AG08396 (cell line): ENCODE measurements at regions not wholly inside any gene's neighbourhood (a gene's known extent, or its start where the extent isn't known, plus 50 kb on each side); places are given as distances from the start of the nearest gene placed in this dataset.

Experiments used
- DNase-seq: peaks from one replicate; pipeline ENCODE4 v3.0.0; 2012; ENCODE audit warnings: low spot score, mixed read lengths

DNA sequence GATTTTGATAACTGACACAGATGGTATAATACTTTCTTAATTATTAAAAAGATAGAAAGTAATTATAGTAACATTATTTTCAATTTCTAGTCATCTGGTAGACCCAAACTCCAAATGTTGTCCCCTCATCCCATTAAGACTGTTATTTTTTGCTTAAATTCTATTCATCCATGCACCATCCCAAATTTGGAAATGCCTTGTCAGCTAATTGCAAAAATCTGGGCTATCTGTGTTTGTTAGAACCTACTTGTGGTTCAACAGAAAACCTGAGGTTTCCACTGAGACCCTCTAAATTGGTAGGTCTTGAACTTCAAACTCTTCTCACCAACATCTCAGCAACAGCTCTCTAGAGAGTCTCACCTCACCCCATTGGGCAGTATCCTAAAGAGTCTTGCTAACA lies 172.2 kb upstream of the ADGRL3 start:
- no peak for DNase-seq

- DNase-seq, result no peak
Measured at GRCh38 chr4:61036071-61036684, 163.9 kb upstream of the ADGRL3 start.

DNA sequence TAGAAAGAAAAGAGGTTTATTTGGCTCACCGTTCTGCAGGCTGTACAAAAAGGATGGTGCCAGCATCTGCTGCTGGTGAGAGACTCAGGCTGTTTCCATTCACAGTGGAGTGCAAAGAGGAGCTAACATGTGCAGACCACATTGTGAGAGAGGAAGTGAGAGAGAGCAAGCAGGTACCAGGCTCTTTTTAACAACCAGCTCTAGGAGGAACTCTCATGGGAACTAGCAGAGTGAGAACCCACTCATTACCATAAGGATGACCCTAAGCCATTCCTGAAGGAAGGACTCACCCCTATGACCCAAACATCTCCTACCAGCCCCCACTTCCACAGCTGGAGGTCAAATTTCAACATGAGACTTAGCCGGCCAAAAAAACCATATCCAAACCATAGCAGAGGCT lies 158.6 kb upstream of the ADGRL3 start:
- DNase-seq, result no peak

- no peak for DNase-seq
Measured at GRCh38 chr4:61044837-61045236, 155.3 kb upstream of the ADGRL3 start.

- no peak for DNase-seq
Measured at GRCh38 chr4:61049018-61049417, 151.1 kb upstream of the ADGRL3 start.

DNA sequence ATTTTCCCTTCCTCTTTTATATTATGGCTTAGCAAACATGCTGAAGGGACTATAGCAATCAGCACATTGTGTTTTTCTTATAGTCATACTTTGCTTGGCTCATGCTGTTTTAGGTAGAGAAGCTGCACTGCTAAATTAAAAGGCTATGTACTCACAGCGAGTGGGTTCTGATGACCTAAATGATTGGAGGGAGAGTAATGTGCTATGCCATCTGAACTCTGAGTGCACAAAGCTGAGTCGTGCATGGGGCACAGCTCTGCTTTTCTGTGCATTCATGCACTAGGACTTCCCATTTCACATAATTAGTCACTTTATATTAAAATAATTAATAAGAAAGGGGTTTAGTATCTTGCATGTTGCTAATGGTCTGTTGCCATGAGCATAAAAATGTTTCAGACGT lies 132.7 kb upstream of the ADGRL3 start:
- no peak for DNase-seq

DNA sequence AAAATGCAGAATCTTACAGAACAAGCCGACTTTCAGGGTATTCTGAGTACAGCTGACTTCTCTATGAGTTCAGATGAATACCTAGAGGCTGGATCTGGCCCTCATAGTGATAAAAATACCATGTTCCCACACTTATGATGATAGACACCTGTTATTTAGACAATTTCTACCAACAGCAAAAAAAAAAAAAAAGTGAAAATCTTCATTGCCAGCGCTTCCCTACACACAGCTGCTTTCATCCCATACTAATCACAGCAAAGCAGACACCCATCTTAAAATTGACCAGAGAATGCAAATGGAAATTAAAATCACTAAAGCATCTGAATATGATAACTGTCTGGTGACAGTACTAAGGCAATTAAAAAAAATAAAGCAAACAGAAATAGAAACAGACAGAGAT lies 132.1 kb upstream of the ADGRL3 start:
- DNase-seq, result no peak

GRCh38 chr4:61068745-61069144 lies 131.4 kb upstream of the ADGRL3 start:
- no peak for DNase-seq

- DNase-seq, result no peak
Measured at GRCh38 chr4:61070269-61070668, 129.9 kb upstream of the ADGRL3 start.

DNA sequence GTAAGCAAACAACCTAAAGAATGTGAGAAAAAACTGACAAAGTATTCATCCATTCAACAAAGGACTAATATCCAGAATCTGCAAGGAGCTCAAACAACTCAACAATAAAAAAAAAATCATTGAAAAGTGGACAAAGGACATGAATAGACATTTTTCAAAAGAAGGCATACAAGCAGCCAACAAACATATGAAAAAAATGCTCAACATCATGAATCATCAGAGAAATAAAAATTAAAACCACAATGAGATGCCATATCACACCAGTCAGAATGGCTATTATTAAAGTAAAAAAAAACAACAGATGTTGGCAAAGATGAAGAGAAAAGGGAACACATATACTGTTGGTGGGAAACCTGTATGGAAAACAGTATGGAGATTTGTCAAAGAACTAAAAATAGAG lies 120.7 kb upstream of the ADGRL3 start:
- no peak for DNase-seq

DNA sequence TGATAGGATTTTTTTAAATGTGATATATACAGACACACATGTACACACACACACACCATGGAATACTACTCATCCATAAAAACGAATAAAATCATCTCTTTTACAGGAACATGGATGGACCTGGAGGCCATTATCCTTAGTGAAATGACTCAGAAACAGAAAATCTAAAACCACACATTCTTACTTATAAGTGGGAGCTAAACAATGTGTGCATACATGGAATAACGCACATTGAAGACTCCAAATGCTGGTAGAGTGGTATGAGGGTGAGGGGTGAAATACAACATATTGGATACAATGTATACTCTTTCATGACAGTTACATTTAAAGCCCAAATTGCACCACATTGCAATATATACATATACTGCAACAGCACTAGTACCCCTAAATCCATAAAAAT lies 120.2 kb upstream of the ADGRL3 start:
- no peak for DNase-seq

DNA sequence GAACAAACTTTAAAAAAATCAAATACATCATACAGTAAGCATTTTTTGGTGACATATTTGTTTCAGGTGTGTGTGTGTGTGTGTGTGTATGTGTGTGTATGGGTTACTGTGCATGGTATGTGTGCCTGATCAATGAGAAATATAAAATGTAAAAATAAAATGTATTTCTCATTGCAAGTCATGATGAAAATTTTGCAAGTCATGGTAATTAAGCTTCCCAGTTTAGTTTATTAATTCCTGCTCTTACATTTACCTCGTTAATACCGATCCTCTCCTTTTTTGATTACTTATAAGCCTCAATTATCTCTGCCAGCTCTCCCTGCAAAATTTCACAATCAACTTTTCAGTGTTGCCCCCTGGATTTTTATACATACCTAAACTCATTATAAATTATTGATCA lies 114.6 kb upstream of the ADGRL3 start:
- no peak for DNase-seq

GRCh38 chr4:61086357-61086756 lies 113.8 kb upstream of the ADGRL3 start:
- DNase-seq, result no peak

GRCh38 chr4:61086979-61087378 lies 113.1 kb upstream of the ADGRL3 start:
- DNase-seq, result no peak

DNA sequence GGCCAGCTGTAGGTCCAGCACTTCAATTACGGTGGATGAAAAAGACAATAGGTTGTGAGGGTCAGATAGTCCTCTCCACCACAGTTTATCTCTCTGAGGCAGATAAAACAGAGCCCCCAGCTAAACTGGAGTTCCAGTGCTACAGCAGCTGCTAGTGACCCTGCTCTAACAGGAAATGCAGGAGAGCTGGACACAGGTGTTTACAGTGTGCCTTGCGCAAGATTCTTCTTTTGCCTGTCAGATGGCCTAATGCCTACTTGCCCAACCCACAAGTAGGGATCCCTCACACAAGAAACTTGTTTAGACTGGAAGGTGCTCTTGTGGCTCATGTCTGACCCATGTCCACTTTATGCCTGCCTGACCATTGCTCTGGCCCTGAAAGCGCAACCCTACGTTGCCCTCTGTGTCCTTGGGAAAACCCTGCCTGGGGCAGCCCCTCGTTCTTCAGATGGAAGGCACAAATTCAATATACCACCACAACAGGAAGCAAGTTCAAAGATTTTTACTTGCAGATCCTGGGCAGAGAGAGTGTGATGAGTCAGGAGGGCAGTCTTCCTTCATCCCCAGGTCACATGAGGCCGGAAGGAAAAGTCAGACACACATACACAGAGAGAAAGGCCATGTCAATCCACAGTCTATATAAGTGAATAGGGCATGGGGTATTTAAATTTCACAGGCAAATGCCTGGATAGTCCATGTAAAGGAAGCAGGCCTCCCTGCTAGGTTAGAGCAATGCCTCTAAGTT lies 105.1 kb upstream of the ADGRL3 start:
- no peak for DNase-seq

GRCh38 chr4:61128682-61129081 lies 71.4 kb upstream of the ADGRL3 start:
- DNase-seq, result no peak

DNA sequence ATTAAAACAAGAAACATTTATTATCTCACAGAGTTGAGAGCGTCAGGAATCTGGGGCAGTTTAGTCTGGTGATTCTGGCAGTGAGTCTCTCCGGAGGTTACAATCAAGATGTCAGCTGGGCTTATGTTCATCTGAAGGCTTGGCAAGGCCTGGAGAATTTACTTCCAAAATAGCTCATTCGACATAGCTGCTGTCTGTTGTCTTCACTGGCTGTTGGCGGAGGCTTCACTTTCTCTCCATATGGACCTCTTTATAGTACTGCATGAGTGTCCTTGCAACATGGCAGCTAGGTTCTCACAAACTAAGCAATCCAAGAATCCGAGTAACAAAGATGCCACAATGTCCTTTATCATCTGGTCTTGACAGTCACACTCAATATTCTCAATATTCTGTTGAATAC lies 70.2 kb upstream of the ADGRL3 start:
- DNase-seq, result no peak

DNA sequence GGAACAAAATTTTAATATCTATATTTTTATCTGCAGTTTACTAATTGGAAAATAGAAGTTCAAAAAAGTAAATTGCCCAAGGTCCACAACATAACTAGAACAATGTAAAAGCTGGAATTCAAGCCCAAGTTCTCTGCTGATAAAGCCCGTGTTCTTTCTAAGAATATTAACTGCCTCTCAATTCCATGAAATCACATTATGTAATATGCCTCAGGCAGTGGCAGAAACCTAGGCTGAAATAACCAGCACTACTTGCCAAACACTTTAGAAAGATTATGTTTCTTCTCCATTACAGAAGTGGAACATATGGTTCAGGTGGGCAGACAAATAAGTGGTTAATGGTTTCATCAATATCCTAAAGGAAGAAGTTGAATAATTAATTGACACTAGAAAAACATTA lies 56.7 kb upstream of the ADGRL3 start:
- DNase-seq, result no peak

GRCh38 chr4:61149278-61149677 lies 50.8 kb upstream of the ADGRL3 start:
- DNase-seq, result no peak
